Anterior cingulate cortex (tissue), 58 donors: ENCODE measurements at regions not wholly inside any gene's neighbourhood (a gene's known extent, or its start where the extent isn't known, plus 50 kb on each side); places are given as distances from the start of the nearest gene placed in this dataset.
"Not testable (repeated sequence)": the region's sequence is repeated elsewhere in the genome, so short reads cannot be mapped to it uniquely, and the experiment has no call there.

Experiments used
- DNase-seq, 58 donors: peaks; one replicate each; lab custom pipeline; 2025; lab: John Stamatoyannopoulos, UW

GRCh38 chr2:53231908-53232307 is 535.7 kb upstream of the CHAC2 start:
- DNase-seq = no peak

DNA sequence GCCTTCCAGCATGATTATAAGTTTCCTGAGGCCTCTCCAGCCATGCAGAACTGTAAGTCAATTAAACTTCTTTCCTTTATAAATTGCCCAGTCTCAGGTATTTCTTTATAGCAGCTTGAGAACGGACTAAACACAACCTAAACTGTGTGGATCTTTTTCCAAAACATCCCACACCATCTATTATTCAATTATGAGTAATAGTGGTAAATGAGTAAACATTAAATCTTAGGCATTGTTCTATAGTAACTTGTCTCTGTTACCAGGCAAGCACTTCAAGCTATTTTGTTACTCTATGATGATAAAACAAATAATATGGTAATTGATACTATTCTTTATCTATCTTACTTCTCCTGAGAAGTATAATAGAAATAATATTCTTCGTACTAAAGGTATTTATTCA is 536.9 kb upstream of the CHAC2 start:
- DNase-seq = no peak

DNA sequence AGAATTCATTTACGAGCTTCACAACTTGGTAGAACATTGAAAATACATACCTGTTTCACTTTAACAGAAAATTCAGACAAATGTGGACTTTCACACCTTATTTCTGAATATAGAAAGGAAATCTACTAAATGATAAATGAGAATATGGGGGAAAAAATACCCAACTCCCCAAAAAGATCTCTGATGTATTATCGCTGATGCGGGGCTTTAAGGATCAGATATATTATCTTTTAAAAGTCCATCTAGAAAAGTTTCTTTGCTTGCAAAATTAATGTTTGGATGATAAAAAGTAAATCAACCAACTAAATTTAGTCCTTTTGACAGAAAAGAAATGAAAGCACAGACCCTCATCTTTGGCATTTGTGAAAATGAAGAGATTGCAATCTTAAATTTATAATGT is 540.1 kb upstream of the CHAC2 start:
- DNase-seq = no peak

DNA sequence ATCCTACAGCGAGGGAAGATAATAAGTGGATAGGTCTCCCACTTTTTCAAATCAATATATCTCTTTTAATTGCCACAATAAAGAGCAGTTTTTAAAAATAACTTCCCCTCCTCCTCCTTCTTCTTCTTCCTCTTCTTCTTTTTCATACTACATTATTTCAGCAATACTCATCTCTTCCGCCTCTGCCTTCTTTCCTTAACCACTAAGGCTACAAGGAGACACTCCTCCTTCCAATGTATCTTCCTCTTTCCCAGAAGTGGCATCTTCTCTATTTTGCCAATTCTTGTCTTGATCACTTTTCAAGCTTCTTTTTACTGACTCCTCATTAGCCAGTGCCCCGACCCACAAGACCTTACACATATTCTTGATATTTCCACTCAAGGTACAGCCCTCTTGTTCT is 546.6 kb upstream of the CHAC2 start:
- DNase-seq = no peak

- DNase-seq = no peak
Observed at GRCh38 chr2:53217250-53217649, 550.4 kb upstream of the CHAC2 start.

- no peak for DNase-seq
Observed at GRCh38 chr2:53216805-53217204, 550.8 kb upstream of the CHAC2 start.

GRCh38 chr2:53212576-53212975 is 555.0 kb upstream of the CHAC2 start:
- DNase-seq = no peak

GRCh38 chr2:53211201-53211774 is 556.3 kb upstream of the CHAC2 start:
- DNase-seq = no peak

- no peak for DNase-seq
Observed at GRCh38 chr2:53210538-53210937, 557.1 kb upstream of the CHAC2 start.

DNA sequence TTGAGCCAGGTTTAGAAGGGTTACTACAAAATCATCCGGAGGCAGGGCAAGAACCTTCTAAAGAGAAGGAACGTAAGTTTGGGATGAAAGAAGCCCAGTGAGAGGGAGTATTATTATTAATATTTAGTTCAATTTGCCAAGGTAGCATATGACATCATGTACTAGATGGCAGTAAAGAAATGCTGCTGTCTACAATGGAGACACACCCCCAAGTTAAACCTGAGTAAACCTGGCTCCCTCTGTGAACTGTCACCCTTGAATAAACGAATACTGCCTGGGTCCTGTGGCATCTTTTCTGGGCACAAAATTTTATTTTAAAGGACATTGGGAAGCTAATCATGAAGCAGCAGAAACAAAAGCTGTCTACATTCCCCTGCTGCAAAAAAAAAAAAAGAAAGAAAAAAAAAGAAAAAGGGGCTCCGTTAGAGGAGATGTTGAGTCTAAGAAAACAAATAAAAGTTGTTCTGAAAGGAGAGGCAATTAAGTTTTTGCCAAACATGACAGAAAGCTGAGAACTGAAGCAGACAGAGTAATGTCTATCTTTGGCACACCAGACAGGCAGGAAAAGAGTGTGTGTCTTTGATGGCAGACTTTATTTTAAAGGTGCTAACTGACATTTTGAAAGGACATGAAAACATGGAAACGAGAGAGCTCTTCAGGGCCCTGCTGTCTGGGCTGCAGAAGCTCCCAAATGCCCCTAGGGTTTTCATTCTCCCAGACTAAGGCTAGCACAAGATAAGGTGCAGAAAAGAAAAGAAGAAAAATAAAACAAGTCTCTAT is 557.7 kb upstream of the CHAC2 start:
- DNase-seq = no peak

DNA sequence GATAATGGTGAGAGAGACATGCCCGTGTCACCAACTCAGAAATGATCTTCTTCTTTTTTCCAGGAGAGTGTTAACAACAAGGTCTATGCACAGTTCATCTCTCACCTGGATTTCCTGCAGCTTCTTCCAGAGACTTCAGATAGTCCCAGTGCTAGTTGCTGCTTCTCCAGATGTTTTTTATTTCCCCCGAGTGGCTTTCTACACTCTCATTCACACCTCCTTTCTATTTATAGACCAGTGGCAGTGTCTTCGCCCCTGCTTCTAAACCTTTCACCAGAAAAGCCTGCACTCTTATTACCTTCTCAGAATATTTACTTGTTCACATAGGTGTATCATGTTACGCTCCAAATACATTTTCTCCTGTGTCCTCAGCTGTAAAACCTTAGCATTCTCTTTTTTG is 558.8 kb upstream of the CHAC2 start:
- DNase-seq = no peak

GRCh38 chr2:53206226-53206625 is 561.4 kb upstream of the CHAC2 start:
- DNase-seq = not testable (repeated sequence)

DNA sequence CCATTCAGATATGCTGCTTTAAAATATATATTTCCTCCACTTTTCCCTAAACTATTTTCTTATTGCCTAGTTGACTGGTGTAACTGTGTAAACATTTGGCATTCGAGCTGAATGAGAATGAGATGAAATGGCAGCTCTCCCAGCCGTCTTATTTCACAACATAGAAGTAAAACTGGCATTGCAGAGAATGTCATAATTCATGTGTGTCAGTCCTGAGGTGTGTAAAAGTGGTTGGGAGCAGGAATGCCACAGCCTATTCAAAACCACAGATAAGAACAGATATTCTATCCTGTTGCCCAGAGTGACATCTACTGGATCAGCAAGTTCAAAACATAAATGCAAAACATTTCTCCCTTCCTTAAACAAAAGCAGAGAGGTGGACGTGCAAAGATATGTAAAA is 565.5 kb upstream of the CHAC2 start:
- no peak for DNase-seq

DNA sequence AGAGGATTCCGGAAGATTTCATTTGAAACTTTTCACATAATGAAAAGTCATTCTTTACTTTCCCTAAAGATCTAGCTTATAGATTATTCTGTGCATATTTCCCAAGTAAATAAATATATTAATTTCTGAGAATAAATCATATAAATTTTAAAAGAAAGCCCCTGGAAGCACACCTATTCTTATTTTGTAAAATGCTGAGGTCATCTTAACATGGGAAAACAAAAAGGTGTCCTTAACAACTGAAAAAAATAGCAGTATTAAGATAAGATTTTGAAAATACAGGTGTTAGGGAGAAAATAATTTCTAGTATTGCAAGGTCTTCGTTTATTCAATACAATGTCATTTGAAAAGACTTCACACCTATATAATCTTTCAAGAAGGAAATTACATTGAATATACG is 567.5 kb upstream of the CHAC2 start:
- DNase-seq = no peak

DNA sequence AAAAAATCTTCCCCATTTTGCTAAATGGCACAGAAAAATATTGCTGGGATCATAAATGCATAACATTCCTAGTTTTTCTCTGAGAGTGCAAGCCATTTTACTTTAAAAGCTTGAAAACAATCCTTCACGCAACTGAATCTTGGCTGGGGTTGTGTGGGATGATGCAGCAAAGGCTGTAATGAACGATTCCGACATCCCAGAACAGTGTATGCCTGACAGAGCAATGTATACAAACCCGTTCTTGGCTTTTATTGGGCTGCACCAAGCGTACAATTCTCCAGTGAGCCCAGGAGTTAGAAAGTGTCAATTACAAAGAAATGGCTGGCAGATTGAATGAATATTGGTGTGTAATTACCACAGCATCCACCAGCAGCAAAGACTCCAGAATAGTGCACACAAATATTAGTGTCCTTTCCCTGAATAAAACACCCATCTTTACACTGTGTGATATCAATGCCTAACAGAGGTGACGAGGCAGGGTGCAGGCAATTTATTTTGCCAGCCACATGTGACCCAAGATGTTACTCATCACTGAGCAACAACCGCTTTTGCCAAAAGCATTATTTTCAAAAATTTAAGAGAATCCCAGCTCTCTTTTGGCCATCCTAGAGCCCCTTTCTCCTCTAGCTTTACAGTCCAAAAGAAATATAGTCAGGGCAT is 578.6 kb upstream of the CHAC2 start:
- DNase-seq = no peak

DNA sequence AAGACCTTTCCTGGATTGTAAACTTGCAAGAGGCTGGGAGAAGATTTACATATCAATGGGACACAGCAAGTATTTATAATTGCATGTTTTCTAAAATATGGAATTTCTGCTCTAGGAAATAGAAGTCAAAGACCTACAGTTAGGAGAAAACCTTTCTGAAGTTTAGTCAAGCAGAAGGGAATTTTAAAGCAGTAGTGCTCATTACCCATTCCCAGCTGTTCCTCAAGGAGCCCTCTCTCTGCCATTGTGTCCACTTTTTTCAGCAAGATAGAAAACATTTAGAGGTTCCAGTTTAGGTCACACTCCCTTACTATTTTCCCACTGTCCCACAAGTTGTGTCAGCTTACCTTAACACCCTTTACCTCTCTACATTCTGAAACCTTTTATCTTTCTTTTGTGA is 584.0 kb upstream of the CHAC2 start:
- DNase-seq = no peak

DNA sequence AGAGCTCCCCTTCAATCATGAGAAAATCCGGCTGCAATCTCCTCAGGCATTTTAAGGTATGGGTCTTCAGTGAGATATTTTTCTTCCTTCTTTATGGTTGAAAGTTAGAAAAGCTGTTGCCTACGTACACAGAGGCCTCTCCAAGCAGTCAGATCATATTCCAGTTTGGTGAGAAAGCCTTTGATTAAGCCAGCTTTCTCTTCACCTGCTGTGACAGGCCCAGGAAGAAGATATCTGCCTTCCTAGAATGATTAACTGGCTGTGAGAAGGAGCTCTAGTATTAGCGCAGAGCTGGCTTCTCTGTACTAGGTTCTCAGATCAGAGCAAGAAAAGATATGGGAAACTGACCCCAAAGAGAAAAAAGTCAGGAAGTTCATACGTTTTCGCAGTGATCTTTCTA is 585.0 kb upstream of the CHAC2 start:
- no peak for DNase-seq

DNA sequence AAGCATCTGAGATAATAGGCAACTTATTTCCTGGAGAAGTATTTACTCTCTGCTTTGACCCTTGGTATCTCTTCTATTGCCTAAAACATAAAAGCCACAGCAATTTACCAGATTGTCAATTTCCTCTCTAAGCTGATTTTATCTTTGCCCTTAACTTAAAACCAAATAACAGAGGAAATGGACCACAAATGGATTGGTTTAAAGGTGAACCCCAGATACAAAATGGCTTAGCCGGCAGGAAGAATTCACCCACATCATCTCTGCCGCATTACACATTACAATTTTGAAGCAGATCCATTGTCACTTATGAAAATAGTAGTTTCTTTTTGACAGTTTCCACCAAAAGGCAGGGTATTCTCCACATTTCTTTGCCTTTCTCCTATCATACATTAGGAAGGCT is 585.8 kb upstream of the CHAC2 start:
- no peak for DNase-seq

GRCh38 chr2:53177327-53177726 is 590.3 kb upstream of the CHAC2 start:
- no peak for DNase-seq

DNA sequence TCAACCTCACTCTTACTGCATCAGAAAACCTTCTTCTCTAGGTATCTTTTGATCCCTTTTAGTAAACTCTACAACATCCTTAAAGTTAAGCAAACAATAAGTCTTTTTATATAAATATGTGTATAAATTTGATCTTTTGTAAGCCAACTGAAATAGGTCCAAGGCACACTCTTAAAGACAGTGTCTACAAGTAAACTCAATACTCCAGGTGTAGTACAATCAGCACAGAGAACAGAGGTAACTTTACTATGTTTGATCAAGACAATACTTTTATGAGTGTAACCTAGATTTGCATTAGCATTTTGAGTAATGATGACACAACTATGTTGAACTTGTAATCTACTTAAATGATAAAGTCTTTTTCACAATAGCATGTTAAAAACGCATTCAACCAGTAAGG is 593.1 kb upstream of the CHAC2 start:
- no peak for DNase-seq

GRCh38 chr2:53173698-53174455 is 593.7 kb upstream of the CHAC2 start:
- DNase-seq = no peak
